ENCODE measurements at regions not wholly inside any gene's neighbourhood (a gene's known extent, or its start where the extent isn't known, plus 50 kb on each side); places are given as distances from the start of the nearest gene placed in this dataset.

- no peak overlapping the region for H3K4me3 ChIP-seq
- H3K27ac ChIP-seq = no peak overlapping the region
- no peak for DNase-seq (ENCODE audit: low spot score)
- TF ChIP-seq CTCF (IDR thresholded peaks at IDR 0.05) = no peak
These were observed 267.9 kb downstream of the TUSC7 start for GRCh38 chr3:116977441-116977840.

- Histone ChIP-seq H3K4me3 (no peak overlapping the region), H3K27ac (no peak overlapping the region)
- no peak for DNase-seq (ENCODE audit: low spot score)
- no peak for TF ChIP-seq CTCF (IDR thresholded peaks at IDR 0.05)
These were observed 270.5 kb downstream of the TUSC7 start for GRCh38 chr3:116980099-116980498.

- no peak for TF ChIP-seq CTCF (IDR thresholded peaks at IDR 0.05)
- DNase-seq (ENCODE audit: low spot score) = no peak
- Histone ChIP-seq H3K4me3 (no peak overlapping the region), H3K27ac (no peak overlapping the region)
These were observed 271.5 kb downstream of the TUSC7 start for GRCh38 chr3:116981089-116981488.

- no peak for TF ChIP-seq CTCF (IDR thresholded peaks at IDR 0.05)
- Histone ChIP-seq H3K27ac (no peak overlapping the region), H3K4me3 (no peak overlapping the region)
- no peak for DNase-seq (ENCODE audit: low spot score)
These were observed 274.7 kb downstream of the TUSC7 start for GRCh38 chr3:116984301-116984700.

- Histone ChIP-seq H3K27ac (peak overlapping the region; percentile 17 to 35), H3K4me3 (no peak overlapping the region)
- no peak for TF ChIP-seq CTCF (IDR thresholded peaks at IDR 0.05)
- no peak for DNase-seq (ENCODE audit: low spot score)
These were observed 284.8 kb downstream of the TUSC7 start for GRCh38 chr3:116994351-116994879.

- Histone ChIP-seq H3K4me3 (no peak overlapping the region), H3K27ac (no peak overlapping the region)
- no peak for DNase-seq (ENCODE audit: low spot score)
- no peak for TF ChIP-seq CTCF (IDR thresholded peaks at IDR 0.05)
These were observed 293.9 kb downstream of the TUSC7 start for GRCh38 chr3:117003501-117003900.

GRCh38 chr3:117005274-117005673, 295.7 kb downstream of the TUSC7 start:
- H3K27ac ChIP-seq = no peak overlapping the region
- no peak overlapping the region for H3K4me3 ChIP-seq
- no peak for DNase-seq (ENCODE audit: low spot score)
- TF ChIP-seq CTCF (IDR thresholded peaks at IDR 0.05) = no peak

Data from coronary artery (tissue), 2 donors.